ENCODE measurements at regions not wholly inside any gene's neighbourhood (a gene's known extent, or its start where the extent isn't known, plus 50 kb on each side); places are given as distances from the start of the nearest gene placed in this dataset.

- Histone ChIP-seq H3K4me3 (no peak overlapping the region), H3K4me1 (ENCODE audit: insufficient read depth) (peaks cover 10% of the 10 kb centered on the region; the same call in 1 of the 2 replicates), H3K9me2 (ENCODE audit: insufficient read depth) (no peaks in the 10 kb centered on the region), H3K79me2 (replicated peaks; ENCODE audit: insufficient read depth) (no peaks in the 10 kb centered on the region), H2AFZ (no peak overlapping the region), H3K27ac (ENCODE audit: low read depth) (no peak overlapping the region), H3F3A (replicated peaks; ENCODE audit: low read depth) (no peaks in the 10 kb centered on the region), H4K20me1 (replicated peaks; ENCODE audit: insufficient read depth) (no peaks in the 10 kb centered on the region), H3K27me3 (ENCODE audit: insufficient read depth) (no peaks in the 10 kb centered on the region), H3K4me2 (no peak overlapping the region), H3K36me3 (ENCODE audit: insufficient read depth) (no peaks in the 10 kb centered on the region)
- TF ChIP-seq JUNB (IDR thresholded peaks at IDR 0.05; ENCODE audit: unreplicated experiment) (no peak), CREB1 (CRISPR knock-in tag; IDR thresholded peaks at IDR 0.05; ENCODE audit: low read depth) (no peak)
- Mint-ChIP-seq H3K4me1 (peaks cover 21% of the 10 kb centered on the region; the same call in 2 of the 3 replicates), H3K27me3 (ENCODE audit: insufficient read depth, low read depth, poor library complexity) (peaks cover 7% of the 10 kb centered on the region), H3K9me3 (no peaks in the 10 kb centered on the region), H3K36me3 (ENCODE audit: low read depth) (no peaks in the 10 kb centered on the region), H3K27ac (no peak overlapping the region), H3K4me3 (no peak overlapping the region)
- ATAC-seq: no peak
- DNase-seq (ENCODE audit: low spot score): no peak
These were observed 71.1 kb upstream of the IFNAR2 start for GRCh38 chr21:33158654-33159053.

GRCh38 chr21:33162436-33162951, 67.2 kb upstream of the IFNAR2 start:
- no peak overlapping the region for H3K4me2 ChIP-seq

More at GRCh38 chr21:33162436-33162951, 67.2 kb upstream of the IFNAR2 start:
- ATAC-seq (peak; percentile 97), DNase-seq (ENCODE audit: low spot score) (peak; percentile 24)
- Histone ChIP-seq H3K36me3 (ENCODE audit: insufficient read depth) (no peaks in the 10 kb centered on the region), H3K27me3 (ENCODE audit: insufficient read depth) (no peaks in the 10 kb centered on the region), H4K20me1 (replicated peaks; ENCODE audit: insufficient read depth) (no peaks in the 10 kb centered on the region), H3K4me1 (ENCODE audit: insufficient read depth) (peaks cover 10% of the 10 kb centered on the region; the same call in 1 of the 2 replicates), H2AFZ (peak overlapping the region; percentile 75), H3K9me2 (ENCODE audit: insufficient read depth) (no peaks in the 10 kb centered on the region), H3F3A (replicated peaks; ENCODE audit: low read depth) (no peaks in the 10 kb centered on the region), H3K4me3 (no peak overlapping the region), H3K27ac (ENCODE audit: low read depth) (no peak overlapping the region), H3K79me2 (replicated peaks; ENCODE audit: insufficient read depth) (no peaks in the 10 kb centered on the region)
- H3K4me1 Mint-ChIP-seq: peaks cover 11% of the 10 kb centered on the region; the same call in 2 of the 3 replicates
- H3K27me3 Mint-ChIP-seq (ENCODE audit: insufficient read depth, low read depth, poor library complexity): peaks cover 7% of the 10 kb centered on the region
- no peak overlapping the region for H3K4me3 Mint-ChIP-seq
- no peaks in the 10 kb centered on the region for H3K9me3 Mint-ChIP-seq
- TF ChIP-seq POLR2AphosphoS5 (IDR thresholded peaks at IDR 0.05; ENCODE audit: low read depth): no peak
- TF ChIP-seq REST (IDR thresholded peaks at IDR 0.05; ENCODE audit: unreplicated experiment): no peak
- TF ChIP-seq EZH2 (IDR thresholded peaks at IDR 0.05; ENCODE audit: low read depth, unreplicated experiment): no peak
- TF ChIP-seq EZH2phosphoT487 (IDR thresholded peaks at IDR 0.05; ENCODE audit: unreplicated experiment): no peak
- TF ChIP-seq ETS1 (IDR thresholded peaks at IDR 0.05): no peak
- TF ChIP-seq ZNF462 (CRISPR knock-in tag; IDR thresholded peaks at IDR 0.05): no peak
- no peak overlapping the region for H3K27ac Mint-ChIP-seq
- no peaks in the 10 kb centered on the region for H3K36me3 Mint-ChIP-seq (ENCODE audit: low read depth)
